T47D (cell line): ENCODE measurements at regions not wholly inside any gene's neighbourhood (a gene's known extent, or its start where the extent isn't known, plus 50 kb on each side); places are given as distances from the start of the nearest gene placed in this dataset.
"Not testable (repeated sequence)": the region's sequence is repeated elsewhere in the genome, so short reads cannot be mapped to it uniquely, and the experiment has no call there.

Experiments used
- DNase-seq, 2 experiments: peaks; one replicate each; pipeline versions ENCODE4 v3.0.0 to v3.0.0-alpha.2; 2011 to 2012; ENCODE audit warnings: low read depth in 1 of 2, low spot score in 1 of 2
- JUND ChIP-seq: IDR thresholded peaks from 2 replicates; pipeline ENCODE4 v1.6.1; 2012; ENCODE audit warnings: low read depth
- in situ Hi-C: cut with HindIII; loops from 2 replicates; pipeline ENCODE4 v1.10.0; 2016; ENCODE audit warnings: low sequenced_read_pairs, low pct_unique_long_range_greater_than_20kb

GRCh38 chrX:119296973-119297372 is 60.9 kb downstream of the PGRMC1 start:
- in situ Hi-C loops, DNase-seq: not testable (repeated sequence)

- DNase-seq, in situ Hi-C loops: not testable (repeated sequence)
Measured at GRCh38 chrX:119299812-119300211, 63.7 kb downstream of the PGRMC1 start.

DNA sequence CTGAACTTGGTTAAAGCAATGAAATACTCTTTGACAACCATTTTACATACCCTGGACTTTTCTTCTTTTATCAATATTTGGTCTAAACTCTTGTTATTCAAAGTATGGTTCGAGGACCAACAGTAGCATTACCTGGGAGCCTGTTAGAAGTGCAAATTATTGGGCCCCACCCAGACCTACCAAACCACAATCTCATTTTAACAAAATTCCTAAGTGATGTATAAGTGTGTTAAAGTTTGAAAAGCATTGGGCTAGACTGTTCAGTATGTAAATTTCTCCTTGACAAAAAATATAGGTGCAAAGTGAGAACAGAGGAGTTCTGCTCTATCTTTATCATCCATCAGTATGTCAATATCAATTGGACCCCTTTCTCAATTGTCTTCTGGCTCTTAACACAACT is 67.1 kb downstream of the PGRMC1 start:
- in situ Hi-C loops, result no loop called here
- no peak for TF ChIP-seq JUND
- DNase-seq, result no peak

DNA sequence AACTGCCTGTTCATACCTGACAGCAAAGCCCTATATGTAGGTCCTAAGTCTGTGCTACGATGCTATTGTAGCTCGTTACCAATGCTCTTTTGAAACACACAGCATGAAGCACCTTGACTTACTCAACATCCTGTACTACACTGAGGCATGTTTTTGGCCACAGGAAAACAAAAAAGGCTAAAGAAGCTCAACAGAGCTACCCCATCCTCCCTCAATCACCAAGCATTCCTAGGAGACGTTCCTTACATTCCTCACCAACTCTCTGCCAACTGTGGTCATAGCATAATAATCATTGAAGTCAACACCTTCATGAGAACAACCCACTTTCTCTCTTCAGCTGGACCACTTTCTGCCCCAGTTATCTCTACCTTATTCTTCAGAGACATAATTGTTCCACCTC is 73.7 kb upstream of the SLC25A43 start:
- no peak for TF ChIP-seq JUND
- peak in 1 of 2 experiments; percentile 21 for DNase-seq
- in situ Hi-C loops, result no loop called here

DNA sequence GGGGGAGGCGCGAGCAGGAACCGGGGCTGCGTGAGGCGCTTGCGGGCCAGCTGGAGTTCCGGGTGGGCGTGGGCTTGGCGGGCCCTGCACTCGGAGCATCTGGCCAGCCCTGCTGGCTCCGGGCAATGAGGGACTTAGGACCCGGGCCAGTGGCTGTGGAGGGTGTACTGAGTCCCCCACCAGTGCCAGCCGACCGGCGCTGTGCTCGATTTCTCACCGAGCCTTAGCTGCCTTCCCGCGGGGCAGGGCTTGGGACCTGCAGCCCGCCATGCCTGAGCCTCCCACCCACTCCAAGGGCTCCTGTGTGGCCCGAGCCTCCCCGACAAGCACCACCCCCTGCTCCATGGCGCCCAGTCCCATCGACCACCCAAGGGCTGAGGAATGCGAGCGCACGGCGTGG is 67.3 kb upstream of the SLC25A43 start:
- in situ Hi-C loops, DNase-seq: not testable (repeated sequence)

GRCh38 chrX:119332855-119333720 is 66.0 kb upstream of the SLC25A43 start:
- in situ Hi-C loops, result not testable (repeated sequence)

GRCh38 chrX:119333721-119334032 is 65.5 kb upstream of the SLC25A43 start:
- not testable (repeated sequence) for DNase-seq

More at GRCh38 chrX:119332855-119333720, 66.0 kb upstream of the SLC25A43 start:
- DNase-seq, result not testable (repeated sequence)

GRCh38 chrX:119334468-119335050 is 64.6 kb upstream of the SLC25A43 start:
- DNase-seq, in situ Hi-C loops: not testable (repeated sequence)

More at GRCh38 chrX:119333721-119334032, 65.5 kb upstream of the SLC25A43 start:
- in situ Hi-C loops, result not testable (repeated sequence)

DNA sequence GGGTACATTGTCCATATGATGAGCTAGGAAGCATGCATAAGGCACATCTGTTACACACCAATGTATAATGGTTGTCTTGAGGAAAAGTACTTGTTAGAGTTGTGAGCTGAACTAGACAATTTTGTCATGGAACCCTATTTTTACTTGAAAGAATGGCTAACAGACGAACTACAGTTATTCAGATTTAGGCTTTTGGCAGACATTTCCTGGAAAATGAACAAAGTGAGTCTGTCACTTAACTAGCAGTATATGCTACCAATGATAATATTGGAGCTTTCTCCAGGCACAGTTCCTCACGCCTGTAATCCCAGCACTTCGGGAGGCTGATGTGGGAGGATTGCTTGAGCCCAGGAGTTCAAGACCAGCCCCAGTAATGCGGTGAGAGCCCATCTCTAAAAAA is 61.9 kb upstream of the SLC25A43 start:
- DNase-seq, result no peak
- no peak for TF ChIP-seq JUND
- in situ Hi-C loops, result no loop called here

DNA sequence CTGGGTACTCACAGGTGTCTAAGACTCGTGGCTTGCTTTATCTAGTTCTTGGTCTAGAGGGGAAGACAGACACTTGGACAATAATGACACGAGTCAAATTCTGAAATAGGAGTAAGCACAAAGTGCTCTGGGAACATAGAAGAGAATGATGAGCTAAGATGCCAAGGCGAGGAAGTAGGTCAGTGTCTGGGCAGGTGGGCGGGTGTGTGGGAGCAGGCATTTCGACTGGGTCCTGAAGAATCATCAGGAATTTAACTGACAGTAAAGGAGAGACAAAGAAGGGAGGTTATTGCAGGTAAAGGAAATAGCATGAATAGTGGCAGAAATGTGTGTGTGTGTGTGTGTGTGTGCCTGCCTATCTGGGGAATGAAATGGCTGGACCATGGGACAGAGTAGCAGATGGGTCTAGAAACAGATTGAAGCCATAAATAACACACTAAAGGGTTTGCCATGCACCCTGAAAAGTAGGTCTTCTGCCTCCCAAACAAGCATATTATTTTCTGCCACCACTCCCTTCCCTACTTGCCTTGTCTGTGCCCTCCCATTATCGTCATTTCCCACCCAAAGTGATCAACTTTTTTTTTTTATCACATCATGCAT is 58.4 kb upstream of the SLC25A43 start:
- in situ Hi-C loops, result no loop called here
- no peak for TF ChIP-seq JUND
- DNase-seq, result no peak

GRCh38 chrX:119343856-119344255 is 55.3 kb upstream of the SLC25A43 start:
- TF ChIP-seq JUND, result no peak
- in situ Hi-C loops, result no loop called here
- DNase-seq, result peak; percentile 7 to 70
